ENCODE measurements at regions not wholly inside any gene's neighbourhood (a gene's known extent, or its start where the extent isn't known, plus 50 kb on each side); places are given as distances from the start of the nearest gene placed in this dataset.
A peak's percentile ranks its signal among the peaks of the same experiment; 100 is the strongest.

DNA sequence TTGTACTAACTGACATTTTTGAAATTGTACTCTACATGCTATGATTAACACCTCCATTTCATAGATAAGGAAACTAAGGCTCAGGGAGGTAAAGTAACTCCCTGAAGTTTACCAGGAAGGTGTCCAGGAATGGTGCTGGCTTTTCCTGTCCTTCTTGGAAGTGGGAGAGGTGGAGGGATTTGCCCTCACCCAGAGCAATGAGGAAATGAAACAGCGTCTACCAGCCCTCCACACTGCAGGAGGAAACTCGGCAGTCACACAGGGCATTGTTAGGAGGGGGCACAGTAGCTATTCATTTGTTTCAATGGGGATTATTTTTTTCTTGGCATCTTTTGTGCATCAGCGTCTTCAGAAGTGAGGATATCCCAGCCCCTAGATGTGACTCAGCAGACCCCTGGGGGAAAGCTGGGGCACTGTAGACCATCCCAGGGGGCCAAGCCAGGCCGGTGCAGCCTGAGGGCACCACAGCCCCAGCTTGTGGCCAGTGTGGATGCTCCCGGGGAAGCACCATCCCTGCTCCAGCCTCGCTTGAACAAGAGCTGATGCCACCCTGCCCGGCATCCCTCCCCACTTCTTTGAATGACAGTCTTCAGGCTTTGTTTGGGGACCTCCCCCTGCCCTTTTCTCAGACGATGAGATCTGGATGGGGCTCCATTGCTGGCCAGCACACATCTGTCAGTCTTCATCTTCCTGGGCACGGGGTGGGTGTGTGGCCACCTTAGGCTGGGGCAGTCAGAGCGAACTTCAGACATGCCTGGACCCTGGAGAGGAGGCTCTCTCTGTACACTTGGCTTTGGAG, 224.4 kb upstream of the PMEPA1 start:
- no peak overlapping the region for H3K4me3 ChIP-seq (ENCODE audit: low read depth, low read length)
- TF ChIP-seq, protein P1, sequence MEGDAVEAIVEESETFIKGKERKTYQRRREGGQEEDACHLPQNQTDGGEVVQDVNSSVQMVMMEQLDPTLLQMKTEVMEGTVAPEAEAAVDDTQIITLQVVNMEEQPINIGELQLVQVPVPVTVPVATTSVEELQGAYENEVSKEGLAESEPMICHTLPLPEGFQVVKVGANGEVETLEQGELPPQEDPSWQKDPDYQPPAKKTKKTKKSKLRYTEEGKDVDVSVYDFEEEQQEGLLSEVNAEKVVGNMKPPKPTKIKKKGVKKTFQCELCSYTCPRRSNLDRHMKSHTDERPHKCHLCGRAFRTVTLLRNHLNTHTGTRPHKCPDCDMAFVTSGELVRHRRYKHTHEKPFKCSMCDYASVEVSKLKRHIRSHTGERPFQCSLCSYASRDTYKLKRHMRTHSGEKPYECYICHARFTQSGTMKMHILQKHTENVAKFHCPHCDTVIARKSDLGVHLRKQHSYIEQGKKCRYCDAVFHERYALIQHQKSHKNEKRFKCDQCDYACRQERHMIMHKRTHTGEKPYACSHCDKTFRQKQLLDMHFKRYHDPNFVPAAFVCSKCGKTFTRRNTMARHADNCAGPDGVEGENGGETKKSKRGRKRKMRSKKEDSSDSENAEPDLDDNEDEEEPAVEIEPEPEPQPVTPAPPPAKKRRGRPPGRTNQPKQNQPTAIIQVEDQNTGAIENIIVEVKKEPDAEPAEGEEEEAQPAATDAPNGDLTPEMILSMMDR (IDR thresholded peaks at IDR 0.05; ENCODE audit: insufficient read depth, low read depth, low read length) = no peak
- DNase-seq (ENCODE audit: low read depth) = no peak

DNA sequence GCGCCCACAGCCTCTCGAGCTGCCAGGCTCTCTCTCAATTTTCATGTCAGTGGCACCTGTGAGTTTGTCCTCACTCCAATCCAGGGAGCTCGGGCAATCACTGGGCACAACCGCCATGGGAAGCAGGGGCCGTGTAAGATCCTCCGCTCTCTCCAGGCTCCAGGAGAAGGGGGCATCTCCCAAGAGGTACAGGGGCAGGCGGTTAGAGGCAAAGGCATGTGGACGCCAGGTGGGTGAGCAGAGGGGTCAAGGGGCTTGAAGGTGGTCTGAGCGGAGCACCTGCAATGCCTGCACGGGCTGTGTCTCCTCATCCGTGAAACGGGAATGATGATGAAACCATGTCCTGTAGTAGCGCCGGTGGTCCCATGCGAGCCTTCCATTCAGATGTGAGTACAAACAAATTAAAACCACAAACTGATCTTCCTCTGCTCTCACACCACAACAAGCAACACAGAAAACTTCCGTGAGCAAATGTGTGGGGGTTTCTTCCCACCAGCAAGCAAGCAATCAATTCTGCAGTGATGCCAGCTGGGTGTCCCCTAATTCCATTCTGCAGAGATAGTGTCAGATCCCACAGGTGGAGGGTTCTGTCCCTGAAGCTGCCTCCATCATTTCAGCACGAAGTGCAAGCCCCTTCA, 222.5 kb upstream of the PMEPA1 start:
- TF ChIP-seq, protein P1 (IDR thresholded peaks at IDR 0.05; ENCODE audit: insufficient read depth, low read depth, low read length) = no peak

DNA sequence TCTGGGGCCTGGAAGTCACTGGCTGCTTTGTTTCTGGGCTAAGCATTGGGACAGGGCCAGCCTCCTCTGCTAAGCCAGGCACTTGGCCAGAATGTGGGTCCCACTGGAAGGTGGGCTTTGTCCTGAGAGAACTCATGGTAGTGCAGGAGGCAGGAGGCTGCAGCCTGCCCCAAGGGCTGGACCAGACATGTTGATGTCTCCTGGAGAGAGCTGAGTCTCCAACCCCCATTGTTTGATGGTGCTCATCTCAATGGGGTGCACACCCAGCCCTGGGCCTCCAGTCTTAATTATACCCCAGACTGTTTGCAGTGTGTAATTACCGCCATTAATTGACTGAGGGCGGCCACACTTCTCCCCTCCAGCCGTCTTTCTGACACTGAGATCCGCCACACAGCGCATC, 220.5 kb upstream of the PMEPA1 start:
- TF ChIP-seq, protein P1 (IDR thresholded peaks at IDR 0.05; ENCODE audit: insufficient read depth, low read depth, low read length) = no peak
- DNase-seq (ENCODE audit: low read depth) = no peak
- H3K4me3 ChIP-seq (ENCODE audit: low read depth, low read length) = no peak overlapping the region

More for the DNA sequence above, 222.5 kb upstream of the PMEPA1 start:
- H3K4me3 ChIP-seq (ENCODE audit: low read depth, low read length) = no peak overlapping the region
- DNase-seq (ENCODE audit: low read depth) = no peak

DNA sequence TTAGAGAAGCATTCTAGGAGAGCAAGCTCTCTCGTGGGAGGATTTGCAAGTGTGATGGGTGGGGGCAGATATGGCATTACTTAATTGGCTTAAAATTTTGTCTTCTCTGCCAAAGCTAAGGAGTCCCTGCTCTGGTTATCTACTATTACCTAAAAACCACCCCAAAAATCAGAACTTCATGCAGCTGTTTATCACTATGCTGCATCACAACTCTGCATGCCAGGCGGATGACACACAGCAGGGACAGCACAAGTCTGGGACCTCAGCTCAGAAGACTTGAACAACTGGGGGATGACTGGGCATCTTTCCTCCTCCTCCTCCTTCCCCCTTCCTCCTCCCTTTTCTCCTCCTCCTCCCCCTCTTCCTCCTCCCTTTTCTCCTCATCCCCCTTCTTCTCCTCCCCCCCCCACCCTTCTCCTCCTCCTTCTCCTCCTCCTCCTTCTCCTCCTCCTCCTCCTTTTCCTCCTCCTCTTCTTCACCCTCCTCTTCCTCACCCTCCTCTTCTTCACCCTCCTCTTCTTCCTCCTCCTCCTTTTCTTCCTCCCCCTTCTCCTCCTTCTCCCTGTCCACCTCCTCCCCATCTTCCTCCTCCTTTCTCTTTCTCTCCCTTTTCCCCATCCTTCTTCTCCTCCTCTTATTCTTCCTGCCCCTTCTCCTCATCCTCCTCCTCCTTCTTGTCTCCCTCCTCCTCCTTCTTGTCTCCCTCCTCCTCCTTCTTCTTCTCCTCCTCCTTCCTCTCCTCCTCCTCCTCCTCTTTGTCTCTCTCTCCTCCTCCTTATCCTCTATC, 218.6 kb upstream of the PMEPA1 start:
- DNase-seq (ENCODE audit: low read depth) = peak; percentile 19
- no peak overlapping the region for H3K4me3 ChIP-seq (ENCODE audit: low read depth, low read length)
- TF ChIP-seq, protein P1 (IDR thresholded peaks at IDR 0.05; ENCODE audit: insufficient read depth, low read depth, low read length) = no peak

DNA sequence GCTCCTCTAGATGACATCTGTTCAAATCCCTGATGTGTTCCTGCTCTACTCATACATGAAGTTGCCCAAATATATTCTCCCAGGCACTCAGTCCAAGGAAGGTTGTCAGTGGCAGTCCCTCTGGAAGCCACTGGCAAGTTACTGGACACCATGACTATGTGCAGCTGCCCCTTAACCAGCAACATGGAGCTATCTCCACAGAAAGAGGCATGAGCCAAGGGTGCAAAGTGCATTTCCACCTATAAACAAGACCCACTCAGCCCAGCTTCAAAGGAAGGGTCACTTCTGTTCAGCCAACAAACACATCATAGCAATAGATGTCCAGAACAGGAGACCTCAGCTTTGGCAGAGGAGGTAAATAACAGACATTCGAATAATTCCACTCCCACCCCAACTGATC, 217.6 kb upstream of the PMEPA1 start:
- TF ChIP-seq, protein P1 (IDR thresholded peaks at IDR 0.05; ENCODE audit: insufficient read depth, low read depth, low read length) = no peak
- DNase-seq (ENCODE audit: low read depth) = no peak
- no peak overlapping the region for H3K4me3 ChIP-seq (ENCODE audit: low read depth, low read length)

DNA sequence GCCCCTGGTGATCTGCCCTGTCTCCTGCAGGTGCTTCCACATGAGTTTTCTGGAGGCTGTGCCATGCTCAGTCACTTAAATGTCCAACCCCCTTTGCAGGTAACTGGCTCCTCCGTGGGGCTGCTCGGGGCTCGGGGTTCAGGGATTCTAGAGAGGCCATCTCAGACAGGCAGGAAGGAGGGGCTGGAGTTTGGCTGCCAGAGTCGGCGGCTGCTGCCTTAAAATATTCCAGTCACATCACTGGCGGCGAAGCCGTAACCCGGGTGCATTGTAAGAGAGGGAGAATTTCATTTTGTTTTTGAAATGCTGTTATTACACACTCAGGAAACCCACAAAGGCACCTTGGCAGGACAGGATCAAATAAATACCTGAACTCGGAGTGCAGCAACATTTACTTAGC, 212.9 kb upstream of the PMEPA1 start:
- no peak overlapping the region for H3K4me3 ChIP-seq (ENCODE audit: low read depth, low read length)
- no peak for DNase-seq (ENCODE audit: low read depth)
- TF ChIP-seq, protein P1 (IDR thresholded peaks at IDR 0.05; ENCODE audit: insufficient read depth, low read depth, low read length) = no peak
